HG03432 (cell line): ENCODE measurements at regions not wholly inside any gene's neighbourhood (a gene's known extent, or its start where the extent isn't known, plus 50 kb on each side); places are given as distances from the start of the nearest gene placed in this dataset.

Experiments
- ATAC-seq: cut with Tn5 transposase; IDR thresholded peaks from one replicate; pipeline ENCODE4 v1.9.1; 2021; ENCODE audit warnings: mild to moderate bottlenecking, moderate library complexity; ENCODE audit not compliant: unreplicated experiment

- ATAC-seq = no peak
These were observed 636.5 kb upstream of the FRG1 start for GRCh38 chr4:189304167-189304566.

- no peak for ATAC-seq
These were observed 635.9 kb upstream of the FRG1 start for GRCh38 chr4:189304809-189305208.

- no peak for ATAC-seq
These were observed 635.2 kb upstream of the FRG1 start for GRCh38 chr4:189305500-189305899.

GRCh38 chr4:189311251-189311650 is 629.4 kb upstream of the FRG1 start:
- no peak for ATAC-seq

GRCh38 chr4:189313064-189313463 is 627.6 kb upstream of the FRG1 start:
- ATAC-seq = no peak

- no peak for ATAC-seq
These were observed 626.7 kb upstream of the FRG1 start for GRCh38 chr4:189313861-189314513.

- ATAC-seq = no peak
These were observed 618.2 kb upstream of the FRG1 start for GRCh38 chr4:189322426-189322825.

GRCh38 chr4:189341881-189342280 is 598.8 kb upstream of the FRG1 start:
- ATAC-seq = no peak

GRCh38 chr4:189355590-189355989 is 585.1 kb upstream of the FRG1 start:
- ATAC-seq = no peak

- no peak for ATAC-seq
These were observed 578.3 kb upstream of the FRG1 start for GRCh38 chr4:189362364-189362763.

- ATAC-seq = no peak
These were observed 576.6 kb upstream of the FRG1 start for GRCh38 chr4:189364032-189364449.

GRCh38 chr4:189365451-189365850 is 575.2 kb upstream of the FRG1 start:
- ATAC-seq = no peak

GRCh38 chr4:189367832-189368231 is 572.8 kb upstream of the FRG1 start:
- ATAC-seq = no peak

GRCh38 chr4:189374176-189374575 is 566.5 kb upstream of the FRG1 start:
- no peak for ATAC-seq

GRCh38 chr4:189376901-189377300 is 563.8 kb upstream of the FRG1 start:
- no peak for ATAC-seq

- ATAC-seq = no peak
These were observed 563.1 kb upstream of the FRG1 start for GRCh38 chr4:189377569-189377968.

GRCh38 chr4:189385098-189385497 is 555.6 kb upstream of the FRG1 start:
- ATAC-seq = no peak

GRCh38 chr4:189385579-189385978 is 555.1 kb upstream of the FRG1 start:
- ATAC-seq = no peak

GRCh38 chr4:189396435-189396834 is 544.2 kb upstream of the FRG1 start:
- no peak for ATAC-seq

- no peak for ATAC-seq
These were observed 536.4 kb upstream of the FRG1 start for GRCh38 chr4:189404271-189404670.

- no peak for ATAC-seq
These were observed 531.5 kb upstream of the FRG1 start for GRCh38 chr4:189409158-189409557.

GRCh38 chr4:189414021-189414420 is 526.7 kb upstream of the FRG1 start:
- ATAC-seq = no peak

- no peak for ATAC-seq
These were observed 520.1 kb upstream of the FRG1 start for GRCh38 chr4:189420572-189420971.
